ENCODE measurements at regions not wholly inside any gene's neighbourhood (a gene's known extent, or its start where the extent isn't known, plus 50 kb on each side); places are given as distances from the start of the nearest gene placed in this dataset.

DNA sequence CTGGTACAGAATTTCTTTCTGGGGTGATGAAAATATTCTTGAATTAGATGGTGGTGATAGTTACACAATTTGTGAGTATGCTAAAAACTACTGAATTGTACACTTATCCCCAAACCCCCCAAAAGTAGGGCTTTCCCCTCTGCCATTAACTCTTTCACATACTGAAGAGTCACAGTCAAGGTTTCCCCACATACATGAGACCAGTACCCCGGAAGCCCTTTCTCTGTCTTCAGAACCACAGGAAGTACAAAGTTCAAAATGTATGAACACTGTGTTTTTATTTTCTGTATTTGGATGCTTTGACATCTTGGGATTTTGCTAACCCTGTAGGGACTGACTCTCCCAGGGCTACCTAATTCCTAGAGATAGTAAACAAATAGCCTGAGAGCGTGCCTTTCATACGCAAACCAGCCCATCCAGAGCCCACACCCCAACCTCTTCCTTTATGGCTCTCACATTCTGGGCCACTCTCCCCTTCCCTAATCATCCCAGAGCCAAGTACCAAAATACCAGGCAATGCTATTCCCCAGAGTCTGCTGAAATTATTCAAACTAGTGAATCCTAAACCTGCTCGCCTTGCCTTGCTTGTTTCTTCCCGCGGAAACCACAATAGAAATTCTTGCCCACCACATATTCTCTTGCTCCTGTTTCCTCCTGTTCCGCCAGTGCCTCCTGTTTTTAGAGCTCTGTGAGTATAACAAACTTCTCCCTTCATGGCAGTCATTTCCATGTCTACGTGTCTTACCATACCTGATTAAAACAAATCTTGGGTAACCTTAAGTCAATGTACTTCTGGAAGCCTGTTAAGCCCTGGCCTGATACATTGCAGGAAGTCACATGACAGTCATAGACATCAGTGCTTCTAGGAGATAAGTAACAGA is 524.8 kb downstream of the FUT8 start:
- Histone ChIP-seq H2AFZ (ENCODE audit: low read length) (no peak overlapping the region), H3K27ac (ENCODE audit: low read length) (no peak overlapping the region), H3K27me3 (replicated peaks; ENCODE audit: insufficient read depth, low read length) (no peaks in the 10 kb centered on the region), H3K9me2 (replicated peaks; ENCODE audit: insufficient read depth, low read length) (no peaks in the 10 kb centered on the region), H3K4me2 (ENCODE audit: low read depth, low read length) (no peak overlapping the region), H3K79me2 (ENCODE audit: low read length) (no peaks in the 10 kb centered on the region), H3K36me3 (replicated peaks; ENCODE audit: insufficient read depth, low read length) (no peaks in the 10 kb centered on the region), H3K4me1 (ENCODE audit: low read length) (no peaks in the 10 kb centered on the region), H3K4me3 (ENCODE audit: low read length) (no peak overlapping the region), H4K20me1 (ENCODE audit: insufficient read depth, low read length) (no peaks in the 10 kb centered on the region), H3K9me3 (replicated peaks; ENCODE audit: insufficient read depth, low read length) (no peaks in the 10 kb centered on the region), H3F3A (ENCODE audit: insufficient read depth, low read length) (no peaks in the 10 kb centered on the region), H3K9ac (ENCODE audit: low read length) (no peak overlapping the region)
- no peak for DNase-seq
- TF ChIP-seq CTCF (IDR thresholded peaks at IDR 0.05; ENCODE audit: low read length) (no peak), EZH2phosphoT487 (IDR thresholded peaks at IDR 0.05; ENCODE audit: low read length) (no peak), EZH2 (optimal IDR thresholded peaks at IDR 0.05; ENCODE audit: low read depth, low read length) (no peak)

- DNase-seq = no peak
- Histone ChIP-seq H3K9me3 (replicated peaks; ENCODE audit: insufficient read depth, low read length) (no peaks in the 10 kb centered on the region), H4K20me1 (ENCODE audit: insufficient read depth, low read length) (no peaks in the 10 kb centered on the region), H3K79me2 (ENCODE audit: low read length) (no peaks in the 10 kb centered on the region), H3K9ac (ENCODE audit: low read length) (no peak overlapping the region), H3F3A (ENCODE audit: insufficient read depth, low read length) (no peaks in the 10 kb centered on the region), H3K27ac (ENCODE audit: low read length) (no peak overlapping the region), H3K9me2 (replicated peaks; ENCODE audit: insufficient read depth, low read length) (no peaks in the 10 kb centered on the region), H3K36me3 (replicated peaks; ENCODE audit: insufficient read depth, low read length) (no peaks in the 10 kb centered on the region), H2AFZ (ENCODE audit: low read length) (no peak overlapping the region), H3K4me2 (ENCODE audit: low read depth, low read length) (no peak overlapping the region), H3K27me3 (replicated peaks; ENCODE audit: insufficient read depth, low read length) (no peaks in the 10 kb centered on the region), H3K4me1 (ENCODE audit: low read length) (no peaks in the 10 kb centered on the region), H3K4me3 (ENCODE audit: low read length) (no peak overlapping the region)
- TF ChIP-seq EZH2phosphoT487 (IDR thresholded peaks at IDR 0.05; ENCODE audit: low read length) (no peak), EZH2 (optimal IDR thresholded peaks at IDR 0.05; ENCODE audit: low read depth, low read length) (no peak), CTCF (IDR thresholded peaks at IDR 0.05; ENCODE audit: low read length) (no peak)
Observed at GRCh38 chr14:65937960-65938316, 525.4 kb downstream of the FUT8 start.

GRCh38 chr14:65938738-65939137 is 526.2 kb downstream of the FUT8 start:
- no peak overlapping the region for H2AFZ ChIP-seq (ENCODE audit: low read length)
- DNase-seq = no peak
- no peak overlapping the region for H3K27ac ChIP-seq (ENCODE audit: low read length)
- no peaks in the 10 kb centered on the region for H3K9me3 ChIP-seq (replicated peaks; ENCODE audit: insufficient read depth, low read length)
- H3K9ac ChIP-seq (ENCODE audit: low read length) = no peak overlapping the region
- no peaks in the 10 kb centered on the region for H3K4me1 ChIP-seq (ENCODE audit: low read length)
- no peaks in the 10 kb centered on the region for H3K9me2 ChIP-seq (replicated peaks; ENCODE audit: insufficient read depth, low read length)
- H4K20me1 ChIP-seq (ENCODE audit: insufficient read depth, low read length) = no peaks in the 10 kb centered on the region
- no peak overlapping the region for H3K4me3 ChIP-seq (ENCODE audit: low read length)
- no peaks in the 10 kb centered on the region for H3K36me3 ChIP-seq (replicated peaks; ENCODE audit: insufficient read depth, low read length)
- H3K4me2 ChIP-seq (ENCODE audit: low read depth, low read length) = no peak overlapping the region
- no peak for TF ChIP-seq EZH2 (optimal IDR thresholded peaks at IDR 0.05; ENCODE audit: low read depth, low read length)
- no peak for TF ChIP-seq EZH2phosphoT487 (IDR thresholded peaks at IDR 0.05; ENCODE audit: low read length)
- TF ChIP-seq CTCF (IDR thresholded peaks at IDR 0.05; ENCODE audit: low read length) = no peak
- H3K79me2 ChIP-seq (ENCODE audit: low read length) = no peaks in the 10 kb centered on the region
- no peaks in the 10 kb centered on the region for H3K27me3 ChIP-seq (replicated peaks; ENCODE audit: insufficient read depth, low read length)
- no peaks in the 10 kb centered on the region for H3F3A ChIP-seq (ENCODE audit: insufficient read depth, low read length)
